Astrocyte (in vitro differentiated cells and primary cell): ENCODE measurements at regions not wholly inside any gene's neighbourhood (a gene's known extent, or its start where the extent isn't known, plus 50 kb on each side); places are given as distances from the start of the nearest gene placed in this dataset.

ENCODE experiments used
- EZH2 ChIP-seq: IDR thresholded peaks from 2 replicates; pipeline ENCODE4 v1.6.1; 2012; ENCODE audit warnings: mild to moderate bottlenecking, low read length, inconsistent platforms; ENCODE audit not compliant: insufficient read depth
- TF ChIP-seq, protein P1 (sequence below): IDR thresholded peaks from 2 replicates; pipeline ENCODE4 v1.5.1; 2011; ENCODE audit warnings: low read depth, mild to moderate bottlenecking, inconsistent platforms, low read length, moderate library complexity; ENCODE audit not compliant: insufficient read depth

DNA sequence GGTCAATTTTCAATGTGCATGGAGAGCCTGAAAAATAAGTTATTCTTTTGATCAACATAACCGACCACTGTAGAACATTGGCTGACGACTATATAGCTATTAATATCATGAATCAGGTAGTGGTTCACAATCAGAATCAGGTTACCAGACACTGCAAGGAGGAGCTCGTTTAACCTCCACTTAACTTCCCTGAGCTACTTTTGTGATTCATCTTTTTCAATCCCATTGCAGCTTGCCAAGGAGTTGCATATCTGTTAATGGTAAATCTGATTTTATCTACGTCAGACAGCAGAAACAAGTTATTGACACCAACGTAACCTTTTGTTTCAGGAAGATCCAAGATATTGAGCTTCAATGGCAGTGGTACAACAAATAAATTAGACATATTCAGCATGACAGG lies 2263.8 kb upstream of the ACO1 start:
- TF ChIP-seq, protein P1, sequence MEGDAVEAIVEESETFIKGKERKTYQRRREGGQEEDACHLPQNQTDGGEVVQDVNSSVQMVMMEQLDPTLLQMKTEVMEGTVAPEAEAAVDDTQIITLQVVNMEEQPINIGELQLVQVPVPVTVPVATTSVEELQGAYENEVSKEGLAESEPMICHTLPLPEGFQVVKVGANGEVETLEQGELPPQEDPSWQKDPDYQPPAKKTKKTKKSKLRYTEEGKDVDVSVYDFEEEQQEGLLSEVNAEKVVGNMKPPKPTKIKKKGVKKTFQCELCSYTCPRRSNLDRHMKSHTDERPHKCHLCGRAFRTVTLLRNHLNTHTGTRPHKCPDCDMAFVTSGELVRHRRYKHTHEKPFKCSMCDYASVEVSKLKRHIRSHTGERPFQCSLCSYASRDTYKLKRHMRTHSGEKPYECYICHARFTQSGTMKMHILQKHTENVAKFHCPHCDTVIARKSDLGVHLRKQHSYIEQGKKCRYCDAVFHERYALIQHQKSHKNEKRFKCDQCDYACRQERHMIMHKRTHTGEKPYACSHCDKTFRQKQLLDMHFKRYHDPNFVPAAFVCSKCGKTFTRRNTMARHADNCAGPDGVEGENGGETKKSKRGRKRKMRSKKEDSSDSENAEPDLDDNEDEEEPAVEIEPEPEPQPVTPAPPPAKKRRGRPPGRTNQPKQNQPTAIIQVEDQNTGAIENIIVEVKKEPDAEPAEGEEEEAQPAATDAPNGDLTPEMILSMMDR = no peak
- TF ChIP-seq EZH2 = no peak
